ENCODE measurements at regions not wholly inside any gene's neighbourhood (a gene's known extent, or its start where the extent isn't known, plus 50 kb on each side); places are given as distances from the start of the nearest gene placed in this dataset.

- H3K36me3 ChIP-seq (ENCODE audit: insufficient read depth, low read length), result no peaks in the 10 kb centered on the region
- H3K27me3 ChIP-seq (ENCODE audit: control insufficient read depth, insufficient read depth, low read length), result no peaks in the 10 kb centered on the region
- no peak overlapping the region for H3K4me3 ChIP-seq (ENCODE audit: low read length)
- H3K9me3 ChIP-seq (replicated peaks; ENCODE audit: low read length), result no peaks in the 10 kb centered on the region
- no peaks in the 10 kb centered on the region for H3K4me1 ChIP-seq (ENCODE audit: control insufficient read depth, insufficient read depth, low read length)
- H3K4me2 ChIP-seq (ENCODE audit: low read length), result no peak overlapping the region
- no peak overlapping the region for H3K9ac ChIP-seq (ENCODE audit: low read depth, low read length)
Measured at GRCh38 chr5:123845356-123846100, 333.6 kb downstream of the CSNK1G3 start.

DNA sequence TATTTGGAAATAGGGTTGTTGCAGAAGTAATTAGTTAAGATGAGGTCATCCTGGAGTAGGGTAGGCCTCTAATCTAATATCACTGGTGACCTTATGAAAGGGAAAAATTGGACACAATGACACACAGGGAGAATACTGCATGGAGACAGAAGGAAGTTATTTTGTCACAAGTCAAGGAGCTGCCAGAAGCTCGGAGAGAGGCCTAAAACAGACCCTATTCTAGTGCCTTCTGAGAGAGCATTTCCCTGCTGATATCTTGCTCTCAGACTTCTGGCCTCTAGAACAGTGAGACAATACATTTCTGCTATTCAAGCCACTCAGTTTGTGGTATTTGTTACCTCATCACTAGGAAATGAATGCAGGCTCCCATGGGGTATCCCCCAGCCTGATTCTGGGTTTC, 332.9 kb downstream of the CSNK1G3 start:
- Histone ChIP-seq H3K4me2 (ENCODE audit: low read length) (no peak overlapping the region), H3K4me1 (ENCODE audit: control insufficient read depth, insufficient read depth, low read length) (no peaks in the 10 kb centered on the region), H3K9ac (ENCODE audit: low read depth, low read length) (no peak overlapping the region), H3K36me3 (ENCODE audit: insufficient read depth, low read length) (no peaks in the 10 kb centered on the region), H3K27me3 (ENCODE audit: control insufficient read depth, insufficient read depth, low read length) (no peaks in the 10 kb centered on the region), H3K4me3 (ENCODE audit: low read length) (no peak overlapping the region), H3K9me3 (replicated peaks; ENCODE audit: low read length) (no peaks in the 10 kb centered on the region)

DNA sequence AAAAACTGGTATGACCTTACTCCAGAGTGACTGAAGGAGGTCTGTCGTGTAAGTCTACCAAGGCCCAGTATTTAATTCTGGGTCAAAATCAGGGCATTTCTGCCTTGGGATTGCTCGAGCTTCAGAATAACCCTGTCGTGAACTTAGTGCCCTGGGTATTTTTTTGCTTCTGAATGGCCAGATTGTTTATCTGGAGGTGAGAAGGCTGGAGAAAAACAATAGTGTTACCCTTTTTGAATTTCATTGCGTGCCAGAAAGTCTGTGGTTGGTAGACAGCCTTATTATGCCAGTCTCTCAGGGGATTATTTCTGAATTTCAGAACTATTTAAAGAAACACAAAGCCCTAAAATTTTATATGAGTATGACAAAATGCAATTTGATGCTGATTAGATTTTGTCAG, 323.4 kb downstream of the CSNK1G3 start:
- no peaks in the 10 kb centered on the region for H3K9me3 ChIP-seq (replicated peaks; ENCODE audit: low read length)
- H3K4me3 ChIP-seq (ENCODE audit: low read length), result no peak overlapping the region
- H3K27me3 ChIP-seq (ENCODE audit: control insufficient read depth, insufficient read depth, low read length), result no peaks in the 10 kb centered on the region
- no peak overlapping the region for H3K9ac ChIP-seq (ENCODE audit: low read depth, low read length)
- H3K36me3 ChIP-seq (ENCODE audit: insufficient read depth, low read length), result no peaks in the 10 kb centered on the region
- H3K4me1 ChIP-seq (ENCODE audit: control insufficient read depth, insufficient read depth, low read length), result peaks cover 10% of the 10 kb centered on the region
- no peak overlapping the region for H3K4me2 ChIP-seq (ENCODE audit: low read length)

- no peaks in the 10 kb centered on the region for H3K36me3 ChIP-seq (ENCODE audit: insufficient read depth, low read length)
- no peak overlapping the region for H3K9ac ChIP-seq (ENCODE audit: low read depth, low read length)
- H3K27me3 ChIP-seq (ENCODE audit: control insufficient read depth, insufficient read depth, low read length), result no peaks in the 10 kb centered on the region
- no peak overlapping the region for H3K4me2 ChIP-seq (ENCODE audit: low read length)
- H3K9me3 ChIP-seq (replicated peaks; ENCODE audit: low read length), result no peaks in the 10 kb centered on the region
- peaks cover 4% of the 10 kb centered on the region for H3K4me1 ChIP-seq (ENCODE audit: control insufficient read depth, insufficient read depth, low read length)
- no peak overlapping the region for H3K4me3 ChIP-seq (ENCODE audit: low read length)
Measured at GRCh38 chr5:123830575-123830974, 318.6 kb downstream of the CSNK1G3 start.

- H3K4me1 ChIP-seq (ENCODE audit: control insufficient read depth, insufficient read depth, low read length), result no peaks in the 10 kb centered on the region
- no peaks in the 10 kb centered on the region for H3K27me3 ChIP-seq (ENCODE audit: control insufficient read depth, insufficient read depth, low read length)
- H3K9me3 ChIP-seq (replicated peaks; ENCODE audit: low read length), result no peaks in the 10 kb centered on the region
- no peak overlapping the region for H3K9ac ChIP-seq (ENCODE audit: low read depth, low read length)
- no peak overlapping the region for H3K4me3 ChIP-seq (ENCODE audit: low read length)
- H3K4me2 ChIP-seq (ENCODE audit: low read length), result no peak overlapping the region
- H3K36me3 ChIP-seq (ENCODE audit: insufficient read depth, low read length), result no peaks in the 10 kb centered on the region
Measured at GRCh38 chr5:123827811-123828210, 315.8 kb downstream of the CSNK1G3 start.

DNA sequence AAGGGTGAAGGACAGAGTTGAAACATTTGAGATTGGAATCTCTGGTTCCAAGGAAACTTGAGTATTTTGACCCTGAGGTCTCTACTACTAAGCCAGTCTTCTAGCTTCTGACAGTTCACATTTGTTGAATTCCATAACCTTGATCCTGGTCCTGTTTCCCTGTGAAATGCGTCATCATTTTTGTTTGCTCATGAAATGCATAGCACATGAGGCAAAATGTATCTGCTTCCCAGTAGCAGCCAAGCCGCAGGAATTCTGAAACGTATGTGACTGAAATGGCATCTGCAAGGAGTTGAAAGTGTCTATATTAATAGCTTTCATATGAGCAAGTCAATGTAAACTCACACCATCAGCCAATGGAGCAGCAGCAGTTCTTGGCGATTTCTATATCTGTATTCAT, 307.9 kb downstream of the CSNK1G3 start:
- H3K4me2 ChIP-seq (ENCODE audit: low read length), result no peak overlapping the region
- H3K36me3 ChIP-seq (ENCODE audit: insufficient read depth, low read length), result no peaks in the 10 kb centered on the region
- no peaks in the 10 kb centered on the region for H3K9me3 ChIP-seq (replicated peaks; ENCODE audit: low read length)
- no peaks in the 10 kb centered on the region for H3K4me1 ChIP-seq (ENCODE audit: control insufficient read depth, insufficient read depth, low read length)
- H3K9ac ChIP-seq (ENCODE audit: low read depth, low read length), result no peak overlapping the region
- H3K27me3 ChIP-seq (ENCODE audit: control insufficient read depth, insufficient read depth, low read length), result no peaks in the 10 kb centered on the region
- no peak overlapping the region for H3K4me3 ChIP-seq (ENCODE audit: low read length)

GRCh38 chr5:123819386-123819785, 307.4 kb downstream of the CSNK1G3 start:
- no peak overlapping the region for H3K4me2 ChIP-seq (ENCODE audit: low read length)
- H3K4me3 ChIP-seq (ENCODE audit: low read length), result no peak overlapping the region
- H3K27me3 ChIP-seq (ENCODE audit: control insufficient read depth, insufficient read depth, low read length), result no peaks in the 10 kb centered on the region
- peaks cover 4% of the 10 kb centered on the region for H3K4me1 ChIP-seq (ENCODE audit: control insufficient read depth, insufficient read depth, low read length)
- no peak overlapping the region for H3K9ac ChIP-seq (ENCODE audit: low read depth, low read length)
- no peaks in the 10 kb centered on the region for H3K9me3 ChIP-seq (replicated peaks; ENCODE audit: low read length)
- H3K36me3 ChIP-seq (ENCODE audit: insufficient read depth, low read length), result no peaks in the 10 kb centered on the region

DNA sequence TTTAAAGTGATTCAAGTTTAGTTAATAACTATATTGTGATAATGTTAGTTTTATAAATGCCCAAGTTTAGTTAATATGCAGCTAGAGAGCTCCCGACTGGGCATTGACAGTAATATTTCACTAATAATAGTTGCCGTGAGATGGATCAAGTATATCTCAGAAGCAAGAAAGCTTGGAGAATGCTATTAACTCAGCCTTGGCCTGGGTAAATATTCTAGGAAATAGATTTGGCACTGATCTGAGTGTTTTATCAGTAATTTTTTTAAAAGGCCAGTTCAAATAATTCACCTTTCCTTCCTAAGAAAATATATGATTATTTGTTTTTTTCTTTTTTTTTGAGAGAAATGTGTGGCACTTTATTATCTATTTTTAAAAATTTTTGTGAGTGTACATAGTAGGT, 305.3 kb downstream of the CSNK1G3 start:
- Histone ChIP-seq H3K9ac (ENCODE audit: low read depth, low read length) (no peak overlapping the region), H3K27me3 (ENCODE audit: control insufficient read depth, insufficient read depth, low read length) (no peaks in the 10 kb centered on the region), H3K4me1 (ENCODE audit: control insufficient read depth, insufficient read depth, low read length) (peaks cover 8% of the 10 kb centered on the region), H3K36me3 (ENCODE audit: insufficient read depth, low read length) (no peaks in the 10 kb centered on the region), H3K9me3 (replicated peaks; ENCODE audit: low read length) (no peaks in the 10 kb centered on the region), H3K4me2 (ENCODE audit: low read length) (no peak overlapping the region), H3K4me3 (ENCODE audit: low read length) (no peak overlapping the region)

DNA sequence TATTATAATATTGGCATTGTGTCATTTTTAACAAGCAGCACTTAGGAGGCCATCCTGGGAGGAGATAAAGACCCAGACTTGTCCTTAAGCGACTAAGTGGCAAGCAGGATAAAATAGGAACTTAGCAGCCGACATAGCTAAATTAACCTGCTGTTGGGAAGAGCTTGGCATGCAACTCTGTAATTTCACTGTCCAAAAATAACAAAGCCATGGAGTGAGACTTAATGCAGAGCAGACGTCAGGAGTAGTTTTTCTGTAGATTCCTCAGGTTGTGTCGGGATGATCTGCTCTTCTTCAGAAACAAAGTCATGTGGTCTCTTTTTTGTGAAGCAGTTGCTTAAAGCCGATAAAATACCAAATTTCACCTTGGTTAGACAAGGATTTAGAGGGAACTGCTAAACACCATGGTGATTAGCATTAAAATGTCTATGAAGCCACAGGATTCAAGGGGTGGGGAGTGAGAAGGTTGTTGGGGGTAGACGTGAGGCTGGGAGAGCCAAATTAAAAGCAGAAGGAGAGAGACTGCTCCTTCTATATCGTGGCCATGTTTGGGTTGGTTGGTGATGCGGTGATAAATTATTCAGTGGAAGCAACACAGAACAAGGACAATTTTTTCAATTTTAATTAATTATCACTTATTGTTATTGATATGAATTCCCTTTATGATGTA, 303.0 kb downstream of the CSNK1G3 start:
- H3K27me3 ChIP-seq (ENCODE audit: control insufficient read depth, insufficient read depth, low read length), result no peaks in the 10 kb centered on the region
- no peak overlapping the region for H3K9ac ChIP-seq (ENCODE audit: low read depth, low read length)
- H3K9me3 ChIP-seq (replicated peaks; ENCODE audit: low read length), result no peaks in the 10 kb centered on the region
- no peaks in the 10 kb centered on the region for H3K36me3 ChIP-seq (ENCODE audit: insufficient read depth, low read length)
- H3K4me1 ChIP-seq (ENCODE audit: control insufficient read depth, insufficient read depth, low read length), result peaks cover 8% of the 10 kb centered on the region
- no peak overlapping the region for H3K4me3 ChIP-seq (ENCODE audit: low read length)
- H3K4me2 ChIP-seq (ENCODE audit: low read length), result no peak overlapping the region

DNA sequence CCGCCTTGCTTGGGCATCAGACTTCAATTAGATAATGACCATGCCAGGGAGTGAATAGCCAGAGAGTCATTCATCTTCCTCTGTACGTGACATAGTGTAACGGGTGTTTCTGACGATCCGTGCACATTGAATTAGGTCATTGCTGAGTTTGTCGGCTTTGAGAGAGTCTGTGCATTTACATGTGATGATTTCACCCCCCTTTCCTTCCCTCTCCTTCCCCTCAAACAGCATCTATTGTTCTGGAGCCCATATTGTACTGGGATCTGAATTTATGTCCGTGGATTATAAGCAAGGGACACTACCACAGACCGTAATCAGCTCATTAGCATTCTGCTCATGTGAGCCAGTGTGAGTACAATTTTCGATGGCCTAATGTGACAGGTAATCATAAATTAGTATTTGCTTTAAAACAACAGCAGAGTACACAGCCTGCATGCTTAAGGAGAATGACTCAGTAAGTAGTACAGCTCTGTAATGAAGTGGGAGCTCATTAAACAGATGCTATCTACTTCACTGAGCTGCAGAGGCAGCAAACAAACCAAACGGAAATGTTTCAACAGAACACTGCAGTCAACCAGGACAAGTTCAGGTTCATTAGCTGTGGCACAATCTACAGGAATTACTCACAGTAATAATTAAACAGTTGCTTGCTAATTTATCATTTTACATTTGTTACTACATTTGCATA, 302.1 kb downstream of the CSNK1G3 start:
- H3K4me1 ChIP-seq (ENCODE audit: control insufficient read depth, insufficient read depth, low read length), result peaks cover 8% of the 10 kb centered on the region
- no peak overlapping the region for H3K4me2 ChIP-seq (ENCODE audit: low read length)
- H3K27me3 ChIP-seq (ENCODE audit: control insufficient read depth, insufficient read depth, low read length), result no peaks in the 10 kb centered on the region
- no peaks in the 10 kb centered on the region for H3K9me3 ChIP-seq (replicated peaks; ENCODE audit: low read length)
- no peak overlapping the region for H3K9ac ChIP-seq (ENCODE audit: low read depth, low read length)
- H3K36me3 ChIP-seq (ENCODE audit: insufficient read depth, low read length), result no peaks in the 10 kb centered on the region
- H3K4me3 ChIP-seq (ENCODE audit: low read length), result no peak overlapping the region

- Histone ChIP-seq H3K4me1 (ENCODE audit: control insufficient read depth, insufficient read depth, low read length) (peaks cover 8% of the 10 kb centered on the region), H3K36me3 (ENCODE audit: insufficient read depth, low read length) (no peaks in the 10 kb centered on the region), H3K9me3 (replicated peaks; ENCODE audit: low read length) (no peaks in the 10 kb centered on the region), H3K4me3 (ENCODE audit: low read length) (no peak overlapping the region), H3K4me2 (ENCODE audit: low read length) (no peak overlapping the region), H3K9ac (ENCODE audit: low read depth, low read length) (no peak overlapping the region), H3K27me3 (ENCODE audit: control insufficient read depth, insufficient read depth, low read length) (no peaks in the 10 kb centered on the region)
Measured at GRCh38 chr5:123813264-123813663, 301.3 kb downstream of the CSNK1G3 start.

All from skeletal muscle satellite cell (primary cell).